HG03097 (cell line): ENCODE measurements at regions not wholly inside any gene's neighbourhood (a gene's known extent, or its start where the extent isn't known, plus 50 kb on each side); places are given as distances from the start of the nearest gene placed in this dataset.
"Not testable (repeated sequence)": the region's sequence is repeated elsewhere in the genome, so short reads cannot be mapped to it uniquely, and the experiment has no call there.

Source experiments
- ATAC-seq: cut with Tn5 transposase; IDR thresholded peaks from one replicate; pipeline ENCODE4 v1.9.1; 2021; ENCODE audit not compliant: unreplicated experiment, low FRiP score

GRCh38 chr22:25407226-25407858 lies 157.1 kb upstream of the GRK3 start:
- ATAC-seq, result no peak

- no peak for ATAC-seq
Measured at GRCh38 chr22:25407859-25408229, 156.6 kb upstream of the GRK3 start.

- no peak for ATAC-seq
Measured at GRCh38 chr22:25409240-25409639, 155.2 kb upstream of the GRK3 start.

- ATAC-seq, result no peak
Measured at GRCh38 chr22:25410849-25411248, 153.6 kb upstream of the GRK3 start.

- ATAC-seq, result no peak
Measured at GRCh38 chr22:25413620-25414019, 150.9 kb upstream of the GRK3 start.

- not testable (repeated sequence) for ATAC-seq
Measured at GRCh38 chr22:25415731-25416130, 148.7 kb upstream of the GRK3 start.

- not testable (repeated sequence) for ATAC-seq
Measured at GRCh38 chr22:25417826-25418225, 146.6 kb upstream of the GRK3 start.

GRCh38 chr22:25419247-25420113 lies 145.0 kb upstream of the GRK3 start:
- ATAC-seq, result no peak

GRCh38 chr22:25420114-25420441 lies 144.4 kb upstream of the GRK3 start:
- ATAC-seq, result not testable (repeated sequence)

- no peak for ATAC-seq
Measured at GRCh38 chr22:25420471-25420924, 144.0 kb upstream of the GRK3 start.

GRCh38 chr22:25420925-25421904 lies 143.3 kb upstream of the GRK3 start:
- ATAC-seq, result no peak

GRCh38 chr22:25426530-25427308 lies 137.8 kb upstream of the GRK3 start:
- not testable (repeated sequence) for ATAC-seq

GRCh38 chr22:25431637-25432342 lies 132.7 kb upstream of the GRK3 start:
- not testable (repeated sequence) for ATAC-seq

GRCh38 chr22:25433381-25433970 lies 131.0 kb upstream of the GRK3 start:
- not testable (repeated sequence) for ATAC-seq

- no peak for ATAC-seq
Measured at GRCh38 chr22:25437414-25438160, 126.9 kb upstream of the GRK3 start.

- ATAC-seq, result no peak
Measured at GRCh38 chr22:25447067-25447685, 117.3 kb upstream of the GRK3 start.

- ATAC-seq, result peak; percentile 76
Measured at GRCh38 chr22:25447686-25448434, 116.6 kb upstream of the GRK3 start.
